HepG2 (cell line): ENCODE measurements at regions not wholly inside any gene's neighbourhood (a gene's known extent, or its start where the extent isn't known, plus 50 kb on each side); places are given as distances from the start of the nearest gene placed in this dataset.

Experiments used
- ATAC-seq: fragments of 200-7000 bp; cut with Tn5 transposase; 3 replicates; pipeline ENCODE4 v1.9.1; 2020; ENCODE audit warnings: mild to moderate bottlenecking, moderate library complexity
- BruUV-seq: library from RNA; stranded (reverse); fragments of 400-500 nt; replicated peaks from 2 replicates; lab custom pipeline; 2021; lab: Mats Ljungman, UMichigan
- CTCF ChIA-PET: fragments of 300-600 bp; formaldehyde crosslinking; extraction: SDS; loops from one replicate; lab custom pipeline; 2021; ENCODE audit warnings: low total read pairs, inconsistent platforms, low intra/inter-chr PET ratio; lab: Yijun Ruan, JAX
- POLR2A ChIA-PET: fragments of 350-600 bp; sonication (Branson Sonifier 250); formaldehyde crosslinking; loops from one replicate; lab custom pipeline; 2020; ENCODE audit warnings: antibody characterized with exemption, inconsistent platforms; lab: Yijun Ruan, JAX
- DNase-seq: peaks from one replicate; pipeline ENCODE4 v3.0.0-alpha.2; 2015; ENCODE audit warnings: low spot score
- FAIRE-seq: peaks from 3 replicates; lab custom pipeline; 2011; peaks lifted over from hg19 to GRCh38; lab: Jason Lieb, UNC
- H2AFZ ChIP-seq: one replicate; pipeline ENCODE4 v1.6.1; 2011; ENCODE audit warnings: low read length, inconsistent platforms
- H3K27ac ChIP-seq: fragments of 300-600 bp; 3 replicates; pipeline ENCODE4 v1.8.0; 2011; ENCODE audit warnings: mixed run types, mild to moderate bottlenecking, mixed read lengths, low read length, inconsistent platforms; ENCODE audit not compliant: insufficient read depth; ENCODE audit errors: extremely low read length
- H3K27me3 ChIP-seq, 2 experiments: fragments of 200-600 bp in 1 of 2; 2 replicates in 1 of 2; 3 replicates in 1 of 2; pipeline versions ENCODE4 v1.6.0 to v1.8.0; 2011; ENCODE audit warnings: low read length in 2 of 2, mild to moderate bottlenecking in 2 of 2, moderate library complexity in 2 of 2, inconsistent platforms in 1 of 2; ENCODE audit not compliant: insufficient read depth in 2 of 2, control insufficient read depth in 1 of 2
- H3K36me3 ChIP-seq, 2 experiments: fragments of 200-600 bp in 1 of 2; replicated peaks in 1 of 2; 2 replicates in 1 of 2; 3 replicates in 1 of 2; pipeline versions ENCODE4 v1.5.1 to v1.8.0; 2011; ENCODE audit warnings: low read length in 2 of 2, inconsistent platforms in 1 of 2; ENCODE audit not compliant: insufficient read depth in 2 of 2, control insufficient read depth in 1 of 2
- H3K4me1 ChIP-seq: 2 replicates; pipeline ENCODE4 v1.5.1; 2012; ENCODE audit warnings: low read length, inconsistent platforms; ENCODE audit not compliant: insufficient read depth
- H3K4me2 ChIP-seq: 2 replicates; pipeline ENCODE4 v1.6.0; 2011; ENCODE audit warnings: low read depth, low read length, inconsistent platforms
- H3K4me3 ChIP-seq, 3 experiments: fragments of 200-600 bp in 1 of 3; sonication (generic), shearing (Covaris generic) in 1 of 3; replicated peaks in 1 of 3; 2 replicates each; pipeline ENCODE4 v1.5.1; 2011 to 2016; ENCODE audit warnings: low read length in 3 of 3, inconsistent platforms in 2 of 3, low read depth in 2 of 3, mild to moderate bottlenecking in 2 of 3, control low read depth in 1 of 3, mixed read lengths in 1 of 3; ENCODE audit not compliant: insufficient read depth in 1 of 3
- H3K79me2 ChIP-seq: one replicate; pipeline ENCODE4 v1.6.1; 2011; ENCODE audit warnings: low read length, inconsistent platforms; ENCODE audit not compliant: insufficient read depth
- H3K9ac ChIP-seq: 2 replicates; pipeline ENCODE4 v1.6.0; 2011; ENCODE audit warnings: mild to moderate bottlenecking, low read depth, low read length, inconsistent platforms; ENCODE audit not compliant: insufficient read depth
- H3K9me3 ChIP-seq: 2 replicates; pipeline ENCODE4 v1.5.1; 2012; ENCODE audit warnings: mild to moderate bottlenecking, low read length
- H4K20me1 ChIP-seq: 2 replicates; pipeline ENCODE4 v1.6.0; 2011; ENCODE audit warnings: inconsistent platforms, mild to moderate bottlenecking, low read length, moderate library complexity; ENCODE audit not compliant: insufficient read depth
- CC2D1A ChIP-seq: sonication (generic); formaldehyde crosslinking; IDR thresholded peaks from 2 replicates; pipeline ENCODE4 v1.8.1; 2023; ENCODE audit warnings: mild to moderate bottlenecking, missing genetic modification reagents
- DPF2 ChIP-seq: sonication (generic); formaldehyde crosslinking; IDR thresholded peaks from 2 replicates; pipeline ENCODE4 v1.4.0; 2020; ENCODE audit warnings: mild to moderate bottlenecking, low read depth, missing genetic modification reagents, borderline replicate concordance
- JUND ChIP-seq: sonication (generic); formaldehyde crosslinking; IDR thresholded peaks from 2 replicates; pipeline ENCODE4 v1.8.0; 2022; ENCODE audit warnings: mild to moderate bottlenecking, missing genetic modification reagents
- KLF15 ChIP-seq: sonication (generic); formaldehyde crosslinking; IDR thresholded peaks from 2 replicates; pipeline ENCODE4 v1.8.1; 2023; ENCODE audit warnings: borderline replicate concordance, mild to moderate bottlenecking, inconsistent platforms, missing genetic modification reagents, mixed read lengths
- MBNL3 ChIP-seq: fragments of 250-450 bp; sonication (Bioruptor Pico); conservative IDR thresholded peaks from 2 replicates; pipeline ENCODE4 v1.8.0; 2022; ENCODE audit warnings: mild to moderate bottlenecking, inconsistent platforms
- SRF ChIP-seq: IDR thresholded peaks from 2 replicates; pipeline ENCODE4 v1.6.1; 2011; ENCODE audit warnings: mild to moderate bottlenecking, low read depth, low read length, moderate library complexity
- ZNF232 ChIP-seq: sonication (generic); formaldehyde crosslinking; IDR thresholded peaks from 2 replicates; pipeline ENCODE4 v1.4.0; 2020; ENCODE audit warnings: missing genetic modification reagents, borderline replicate concordance
- ZNF276 ChIP-seq: sonication (generic); formaldehyde crosslinking; IDR thresholded peaks from 2 replicates; pipeline ENCODE4 v1.4.0; 2020; ENCODE audit warnings: mild to moderate bottlenecking, low read depth, missing genetic modification reagents
- ZNF430 ChIP-seq: sonication (generic); formaldehyde crosslinking; IDR thresholded peaks from 2 replicates; pipeline ENCODE4 v1.9.0; 2021; ENCODE audit warnings: mild to moderate bottlenecking, missing genetic modification reagents
- ZNF530 ChIP-seq: sonication (generic); formaldehyde crosslinking; IDR thresholded peaks from 2 replicates; pipeline ENCODE4 v1.5.0; 2020; ENCODE audit warnings: low read depth, mild to moderate bottlenecking, missing genetic modification reagents
- ZSCAN9 ChIP-seq: IDR thresholded peaks from 2 replicates; pipeline ENCODE4 v1.6.1; 2016; ENCODE audit warnings: borderline replicate concordance
- WGBS: methylation state at CpG from one replicate; pipeline ENCODE4 v1.1.6; 2017; ENCODE audit warnings: low lambda C conversion rate; 5-methylcytosine and 5-hydroxymethylcytosine counted together
- in situ Hi-C: cut with HindIII; loops from 2 replicates; pipeline ENCODE4 v1.10.0; 2017; ENCODE audit warnings: low pct_unique_long_range_greater_than_20kb; ENCODE audit not compliant: extremely low pct_ligation_motif_present
- intact Hi-C: fragments of 100-400 bp; cut with micrococcal nuclease; formaldehyde crosslinking; loops from one replicate; pipeline ENCODE4 v1.10.0; 2022; ENCODE audit not compliant: unreplicated experiment

- Histone ChIP-seq H3K9ac (no peak overlapping the region), H3K27me3 (no peaks in the 10 kb centered on the region), H3K27ac (no peak overlapping the region), H2AFZ (no peak overlapping the region), H3K36me3 (no peaks in the 10 kb centered on the region), H3K4me1 (no peaks in the 10 kb centered on the region), H3K4me2 (no peak overlapping the region), H3K9me3 (no peaks in the 10 kb centered on the region), H3K4me3 (no peak overlapping the region), H3K79me2 (no peaks in the 10 kb centered on the region), H4K20me1 (no peaks in the 10 kb centered on the region)
- intact Hi-C loops (no loop called here), in situ Hi-C loops (no loop called here)
- no peak for DNase-seq
- WGBS = 0% methylated on average over 1 of the region's 1 CpG
- no peak for FAIRE-seq
- no peak for ATAC-seq
- BruUV-seq = no TSS peak
- CTCF ChIA-PET = no interaction called here
- no peak for TF ChIP-seq ZSCAN9 (CRISPR knock-in tag)
- POLR2A ChIA-PET = no interaction called here
These were observed 193.4 kb upstream of the ATP2B1 start for GRCh38 chr12:89901906-89902642.

GRCh38 chr12:89901319-89901718 lies 192.7 kb upstream of the ATP2B1 start:
- TF ChIP-seq MBNL3 (CRISPR knock-in tag) (no peak), SRF (no peak), CC2D1A (CRISPR knock-in tag) (no peak), ZNF232 (CRISPR knock-in tag) (no peak), KLF15 (no peak), DPF2 (CRISPR knock-in tag) (no peak), ZNF276 (CRISPR knock-in tag) (no peak), ZNF530 (CRISPR knock-in tag) (no peak), ZNF430 (CRISPR knock-in tag) (no peak), JUND (CRISPR knock-in tag) (no peak)
- Histone ChIP-seq H3K9ac (no peak overlapping the region), H3K36me3 (no peaks in the 10 kb centered on the region), H3K27ac (no peak overlapping the region), H3K4me3 (no peak overlapping the region), H3K79me2 (no peaks in the 10 kb centered on the region), H4K20me1 (no peaks in the 10 kb centered on the region), H3K4me2 (no peak overlapping the region), H3K4me1 (no peaks in the 10 kb centered on the region), H3K27me3 (no peaks in the 10 kb centered on the region), H3K9me3 (no peaks in the 10 kb centered on the region), H2AFZ (no peak overlapping the region)
- ChIA-PET CTCF (no interaction called here), POLR2A (no interaction called here)
- intact Hi-C loops = no loop called here
- no TSS peak for BruUV-seq
- no peak for DNase-seq
- WGBS = 3% methylated on average over 2 of the region's 2 CpGs
- FAIRE-seq = no peak
- no peak for ATAC-seq
- in situ Hi-C loops = no loop called here
